Testis (tissue), 2 donors: ENCODE measurements at regions not wholly inside any gene's neighbourhood (a gene's known extent, or its start where the extent isn't known, plus 50 kb on each side); places are given as distances from the start of the nearest gene placed in this dataset.

ENCODE experiments used
- DNase-seq: peaks from one replicate; pipeline ENCODE4 v3.0.0-alpha.2; 2019
- H3K27ac ChIP-seq, 2 donors: fragments of 200-600 bp; sonication (generic); one replicate each; pipeline ENCODE4 v1.5.1; 2019
- H3K27me3 ChIP-seq: fragments of 200-600 bp; sonication (generic); one replicate; pipeline ENCODE4 v1.5.1; 2019
- H3K36me3 ChIP-seq: fragments of 200-600 bp; sonication (generic); one replicate; pipeline ENCODE4 v1.5.1; 2017; ENCODE audit warnings: low read depth; ENCODE audit errors: missing control alignments
- H3K4me1 ChIP-seq: fragments of 200-600 bp; sonication (generic); one replicate; pipeline ENCODE4 v1.5.1; 2019
- H3K4me3 ChIP-seq, 2 donors: fragments of 200-600 bp; sonication (generic); one replicate each; pipeline ENCODE4 v1.5.1; 2017 to 2019
- H3K9me3 ChIP-seq: fragments of 200-600 bp; sonication (generic); one replicate; pipeline ENCODE4 v1.5.1; 2017
- CTCF ChIP-seq, 3 experiments: fragments of 450-650 bp in 2 of 3; fragments of 200-600 bp in 1 of 3; sonication (generic) in 1 of 3; IDR thresholded peaks; one replicate each; pipeline ENCODE4 v1.5.1; 2016 to 2019; ENCODE audit warnings: antibody characterized with exemption in 3 of 3, mild to moderate bottlenecking in 2 of 3, moderate library complexity in 1 of 3
- POLR2A ChIP-seq: fragments of 450-650 bp; IDR thresholded peaks from one replicate; pipeline ENCODE4 v1.6.1; 2017; ENCODE audit warnings: antibody characterized with exemption, mild to moderate bottlenecking, moderate library complexity
- WGBS, 2 donors: methylation state at CpG; one replicate each; pipeline ENCODE4 v1.1.5; 2018; 5-methylcytosine and 5-hydroxymethylcytosine counted together
- intact Hi-C: fragments of 100-400 bp; cut with DNase I; formaldehyde crosslinking; loops from one replicate; pipeline ENCODE4 v1.15.1; 2023; ENCODE audit warnings: low total_unique reads

- H3K4me1 ChIP-seq, result peaks cover 16% of the 10 kb centered on the region
- TF ChIP-seq POLR2A (no peak), CTCF (IDR thresholded peaks at IDR 0.05) (no peak)
- DNase-seq, result no peak
- 89 to 91% methylated on average over 3 of the region's 3 CpGs for WGBS, 2 donors
- no peaks in the 10 kb centered on the region for H3K36me3 ChIP-seq
- H3K27me3 ChIP-seq, result no peaks in the 10 kb centered on the region
- H3K27ac ChIP-seq, result no peak overlapping the region
- intact Hi-C loops, result no loop called here
- no peak overlapping the region for H3K4me3 ChIP-seq
- no peaks in the 10 kb centered on the region for H3K9me3 ChIP-seq
Observed at GRCh38 chr15:39132070-39132469, 448.8 kb upstream of the THBS1 start.

GRCh38 chr15:39132954-39133600 lies 447.8 kb upstream of the THBS1 start:
- WGBS, 2 donors, result 78 to 80% methylated on average over 2 of the region's 2 CpGs
- no peak overlapping the region for H3K27ac ChIP-seq
- TF ChIP-seq CTCF (IDR thresholded peaks at IDR 0.05) (no peak), POLR2A (no peak)
- DNase-seq, result no peak
- H3K9me3 ChIP-seq, result no peaks in the 10 kb centered on the region
- intact Hi-C loops, result no loop called here
- H3K4me1 ChIP-seq, result peaks cover 6% of the 10 kb centered on the region
- H3K4me3 ChIP-seq, result no peak overlapping the region
- no peaks in the 10 kb centered on the region for H3K27me3 ChIP-seq
- no peaks in the 10 kb centered on the region for H3K36me3 ChIP-seq

GRCh38 chr15:39134282-39134681 lies 446.6 kb upstream of the THBS1 start:
- intact Hi-C loops, result no loop called here
- no peaks in the 10 kb centered on the region for H3K27me3 ChIP-seq
- no peaks in the 10 kb centered on the region for H3K4me1 ChIP-seq
- H3K9me3 ChIP-seq, result no peaks in the 10 kb centered on the region
- TF ChIP-seq CTCF (IDR thresholded peaks at IDR 0.05) (no peak), POLR2A (no peak)
- DNase-seq, result no peak
- no peak overlapping the region for H3K27ac ChIP-seq
- H3K4me3 ChIP-seq, result no peak overlapping the region
- 97 to 100% methylated on average over 1 of the region's 1 CpG for WGBS, 2 donors
- H3K36me3 ChIP-seq, result no peaks in the 10 kb centered on the region

GRCh38 chr15:39135989-39136388 lies 444.9 kb upstream of the THBS1 start:
- WGBS, 2 donors, result 94 to 96% methylated on average over 7 of the region's 7 CpGs
- TF ChIP-seq POLR2A, result no peak
- no peak for TF ChIP-seq CTCF (IDR thresholded peaks at IDR 0.05)
- H3K4me1 ChIP-seq, result no peaks in the 10 kb centered on the region
- no peak overlapping the region for H3K27ac ChIP-seq
- intact Hi-C loops, result no loop called here
- H3K9me3 ChIP-seq, result no peaks in the 10 kb centered on the region
- no peak overlapping the region for H3K4me3 ChIP-seq
- no peaks in the 10 kb centered on the region for H3K27me3 ChIP-seq
- no peaks in the 10 kb centered on the region for H3K36me3 ChIP-seq
- no peak for DNase-seq

GRCh38 chr15:39139431-39140059 lies 441.3 kb upstream of the THBS1 start:
- intact Hi-C loops, result no loop called here
- H3K4me1 ChIP-seq, result no peaks in the 10 kb centered on the region
- no peaks in the 10 kb centered on the region for H3K27me3 ChIP-seq
- no peaks in the 10 kb centered on the region for H3K9me3 ChIP-seq
- H3K36me3 ChIP-seq, result no peaks in the 10 kb centered on the region
- DNase-seq, result no peak
- H3K4me3 ChIP-seq, result no peak overlapping the region
- TF ChIP-seq POLR2A, result no peak
- TF ChIP-seq CTCF (IDR thresholded peaks at IDR 0.05), result no peak
- WGBS, 2 donors, result 79 to 80% methylated on average over 2 of the region's 2 CpGs
- H3K27ac ChIP-seq, result no peak overlapping the region
